Keratinocyte (primary cell): ENCODE measurements at regions not wholly inside any gene's neighbourhood (a gene's known extent, or its start where the extent isn't known, plus 50 kb on each side); places are given as distances from the start of the nearest gene placed in this dataset.

Experiments used
- DNase-seq: peaks from one replicate; pipeline ENCODE4 v3.0.0-alpha.2; 2011; ENCODE audit warnings: low read depth, missing footprints, low spot score
- FAIRE-seq: peaks from 2 replicates; lab custom pipeline; 2011; peaks lifted over from hg19 to GRCh38; lab: Jason Lieb, UNC
- H2AFZ ChIP-seq: 2 replicates; pipeline ENCODE4 v1.6.0; 2012; ENCODE audit warnings: low read length, control low read depth, inconsistent platforms; ENCODE audit not compliant: control insufficient read depth
- H3K27ac ChIP-seq: 2 replicates; pipeline ENCODE4 v1.5.1; 2011; ENCODE audit warnings: low read length; ENCODE audit not compliant: control insufficient read depth, insufficient read depth
- H3K27me3 ChIP-seq: 3 replicates; pipeline ENCODE4 v1.6.0; 2011; ENCODE audit warnings: low read length; ENCODE audit not compliant: control insufficient read depth, insufficient read depth; ENCODE audit errors: extremely low read depth
- H3K36me3 ChIP-seq, 2 experiments: 2 replicates in 1 of 2; 3 replicates in 1 of 2; pipeline ENCODE4 v1.5.1; 2011; ENCODE audit warnings: low read length in 2 of 2, mild to moderate bottlenecking in 1 of 2; ENCODE audit not compliant: control insufficient read depth in 2 of 2, insufficient read depth in 2 of 2; ENCODE audit errors: extremely low read depth in 1 of 2
- H3K4me1 ChIP-seq: 3 replicates; pipeline ENCODE4 v1.5.1; 2011; ENCODE audit warnings: low read length; ENCODE audit not compliant: control insufficient read depth, insufficient read depth; ENCODE audit errors: extremely low read depth
- H3K4me2 ChIP-seq: 3 replicates; pipeline ENCODE4 v1.6.0; 2011; ENCODE audit warnings: low read depth, low read length; ENCODE audit not compliant: control insufficient read depth, insufficient read depth; ENCODE audit errors: extremely low read depth
- H3K4me3 ChIP-seq, 3 experiments: fragments of 200-600 bp in 1 of 3; sonication (generic) in 1 of 3; 2 replicates in 2 of 3; 3 replicates in 1 of 3; pipeline ENCODE4 v1.5.1; 2011 to 2016; ENCODE audit warnings: low read length in 3 of 3, mild to moderate bottlenecking in 3 of 3, control low read depth in 2 of 3, inconsistent platforms in 1 of 3, low read depth in 1 of 3, mixed read lengths in 1 of 3, mixed run types in 1 of 3, moderate library complexity in 1 of 3; ENCODE audit not compliant: control insufficient read depth in 2 of 3, insufficient read depth in 2 of 3; ENCODE audit errors: extremely low read depth in 1 of 3
- H3K79me2 ChIP-seq: 2 replicates; pipeline ENCODE4 v1.6.0; 2012; ENCODE audit warnings: low read length; ENCODE audit not compliant: control insufficient read depth, insufficient read depth
- H3K9ac ChIP-seq: 3 replicates; pipeline ENCODE4 v1.6.0; 2011; ENCODE audit warnings: low read length; ENCODE audit not compliant: control insufficient read depth, insufficient read depth; ENCODE audit errors: extremely low read depth
- H3K9me1 ChIP-seq: 3 replicates; pipeline ENCODE4 v1.6.0; 2011; ENCODE audit warnings: low read length; ENCODE audit not compliant: control insufficient read depth, insufficient read depth; ENCODE audit errors: extremely low read depth
- H3K9me3 ChIP-seq: 2 replicates; pipeline ENCODE4 v1.5.1; 2012; ENCODE audit warnings: low read depth, low read length; ENCODE audit not compliant: control insufficient read depth
- H4K20me1 ChIP-seq: 3 replicates; pipeline ENCODE4 v1.6.0; 2011; ENCODE audit warnings: low read length; ENCODE audit not compliant: control insufficient read depth, insufficient read depth; ENCODE audit errors: extremely low read depth
- EZH2 ChIP-seq: IDR thresholded peaks from one replicate; pipeline ENCODE4 v1.6.1; 2012; ENCODE audit warnings: inconsistent platforms, mild to moderate bottlenecking, low read length, moderate library complexity
- dilution Hi-C: fragments of 300-500 bp; cut with MboI; formaldehyde crosslinking; loops from one replicate; pipeline ENCODE4 v1.7.0; 2020; ENCODE audit warnings: low sequenced_read_pairs; ENCODE audit not compliant: extremely low pct_ligation_motif_present
- TF ChIP-seq, protein P1 (sequence below), 3 experiments: IDR thresholded peaks in 1 of 3; conservative IDR thresholded peaks in 1 of 3; optimal IDR thresholded peaks in 1 of 3; 2 replicates in 2 of 3; 3 replicates in 1 of 3; pipeline versions ENCODE3 to v1.5.1; 2011; ENCODE audit warnings: low read length in 3 of 3, mild to moderate bottlenecking in 3 of 3, moderate library complexity in 2 of 3, control low read depth in 1 of 3, inconsistent platforms in 1 of 3; ENCODE audit not compliant: insufficient read depth in 2 of 3; ENCODE audit errors: extremely low read depth in 1 of 3

DNA sequence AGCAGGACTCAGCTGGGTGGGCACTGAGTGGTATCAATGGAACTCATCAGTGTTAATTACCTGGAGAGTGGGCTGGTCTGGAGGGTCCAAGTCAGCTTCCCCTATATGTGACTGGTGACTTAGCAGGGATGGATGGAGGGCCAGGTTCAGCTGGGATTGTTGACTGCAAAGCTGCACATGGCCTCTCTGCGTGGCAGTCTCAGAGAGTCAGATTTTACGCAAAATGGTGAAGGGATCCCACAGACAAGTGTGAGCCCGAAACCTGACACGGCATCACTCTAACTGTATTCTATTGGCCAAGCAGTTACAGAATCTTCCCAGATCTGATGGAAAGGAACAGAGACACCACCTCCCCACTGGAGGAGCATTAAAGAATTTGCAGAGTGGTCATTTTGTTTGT lies 716.0 kb upstream of the TBX3 start:
- no peaks in the 10 kb centered on the region for H4K20me1 ChIP-seq
- no peak overlapping the region for H3K4me2 ChIP-seq
- H3K4me3 ChIP-seq, result no peak overlapping the region
- dilution Hi-C loops, result no loop called here
- peaks cover 8% of the 10 kb centered on the region for H3K9me3 ChIP-seq
- H3K9me1 ChIP-seq, result no peaks in the 10 kb centered on the region
- no peak for FAIRE-seq
- no peaks in the 10 kb centered on the region for H3K27me3 ChIP-seq
- no peak overlapping the region for H2AFZ ChIP-seq
- no peaks in the 10 kb centered on the region for H3K79me2 ChIP-seq
- H3K36me3 ChIP-seq, result no peaks in the 10 kb centered on the region
- H3K27ac ChIP-seq, result no peak overlapping the region
- no peak for DNase-seq
- peaks cover 4% of the 10 kb centered on the region for H3K4me1 ChIP-seq
- H3K9ac ChIP-seq, result no peak overlapping the region
- TF ChIP-seq EZH2, result no peak
- TF ChIP-seq, protein P1, sequence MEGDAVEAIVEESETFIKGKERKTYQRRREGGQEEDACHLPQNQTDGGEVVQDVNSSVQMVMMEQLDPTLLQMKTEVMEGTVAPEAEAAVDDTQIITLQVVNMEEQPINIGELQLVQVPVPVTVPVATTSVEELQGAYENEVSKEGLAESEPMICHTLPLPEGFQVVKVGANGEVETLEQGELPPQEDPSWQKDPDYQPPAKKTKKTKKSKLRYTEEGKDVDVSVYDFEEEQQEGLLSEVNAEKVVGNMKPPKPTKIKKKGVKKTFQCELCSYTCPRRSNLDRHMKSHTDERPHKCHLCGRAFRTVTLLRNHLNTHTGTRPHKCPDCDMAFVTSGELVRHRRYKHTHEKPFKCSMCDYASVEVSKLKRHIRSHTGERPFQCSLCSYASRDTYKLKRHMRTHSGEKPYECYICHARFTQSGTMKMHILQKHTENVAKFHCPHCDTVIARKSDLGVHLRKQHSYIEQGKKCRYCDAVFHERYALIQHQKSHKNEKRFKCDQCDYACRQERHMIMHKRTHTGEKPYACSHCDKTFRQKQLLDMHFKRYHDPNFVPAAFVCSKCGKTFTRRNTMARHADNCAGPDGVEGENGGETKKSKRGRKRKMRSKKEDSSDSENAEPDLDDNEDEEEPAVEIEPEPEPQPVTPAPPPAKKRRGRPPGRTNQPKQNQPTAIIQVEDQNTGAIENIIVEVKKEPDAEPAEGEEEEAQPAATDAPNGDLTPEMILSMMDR (optimal IDR thresholded peaks at IDR 0.05 in 1 of 3, IDR thresholded peaks at IDR 0.05 in 1 of 3, conservative IDR thresholded peaks at IDR 0.05 in 1 of 3; ENCODE audit: extremely low read depth in 1 of 3, insufficient read depth in 2 of 3, low read length in 3 of 3), result no peak

DNA sequence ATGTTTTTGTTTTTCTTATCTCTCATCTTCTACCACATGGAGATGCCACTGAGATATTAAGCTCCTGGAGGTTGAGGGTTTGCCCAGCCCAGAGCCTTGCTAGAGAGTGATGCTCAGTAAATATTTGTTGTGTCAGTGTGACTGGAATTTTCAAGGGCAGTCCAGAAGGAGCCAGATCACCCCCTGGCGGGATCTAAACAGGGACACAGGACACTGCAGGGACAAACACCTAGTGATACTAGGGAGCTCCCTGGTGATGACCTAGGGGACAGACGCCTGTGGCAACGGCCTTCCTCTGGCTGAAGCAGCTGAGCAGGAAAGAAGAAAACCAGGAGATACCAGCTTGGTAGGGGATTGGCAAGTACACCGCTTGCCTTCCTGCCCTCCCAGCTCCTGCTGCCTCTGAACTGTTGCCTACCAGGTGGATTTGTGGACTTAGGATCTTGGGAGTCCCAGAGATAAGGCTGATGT lies 714.4 kb upstream of the TBX3 start:
- Histone ChIP-seq H3K4me2 (no peak overlapping the region), H3K9me1 (no peaks in the 10 kb centered on the region)
- DNase-seq, result no peak

More for the DNA sequence above, 714.4 kb upstream of the TBX3 start:
- Histone ChIP-seq H3K9me3 (peaks cover 8% of the 10 kb centered on the region), H3K4me3 (no peak overlapping the region), H4K20me1 (no peaks in the 10 kb centered on the region), H3K27me3 (no peaks in the 10 kb centered on the region), H3K9ac (no peak overlapping the region), H3K4me1 (no peaks in the 10 kb centered on the region), H3K79me2 (no peaks in the 10 kb centered on the region), H2AFZ (no peak overlapping the region), H3K27ac (no peak overlapping the region), H3K36me3 (no peaks in the 10 kb centered on the region)
- dilution Hi-C loops, result no loop called here
- FAIRE-seq, result no peak
- TF ChIP-seq EZH2, result no peak
- TF ChIP-seq, protein P1 (optimal IDR thresholded peaks at IDR 0.05 in 1 of 3, IDR thresholded peaks at IDR 0.05 in 1 of 3, conservative IDR thresholded peaks at IDR 0.05 in 1 of 3; ENCODE audit: extremely low read depth in 1 of 3, insufficient read depth in 2 of 3, low read length in 3 of 3), result no peak
